ENCODE measurements at regions not wholly inside any gene's neighbourhood (a gene's known extent, or its start where the extent isn't known, plus 50 kb on each side); places are given as distances from the start of the nearest gene placed in this dataset.

DNA sequence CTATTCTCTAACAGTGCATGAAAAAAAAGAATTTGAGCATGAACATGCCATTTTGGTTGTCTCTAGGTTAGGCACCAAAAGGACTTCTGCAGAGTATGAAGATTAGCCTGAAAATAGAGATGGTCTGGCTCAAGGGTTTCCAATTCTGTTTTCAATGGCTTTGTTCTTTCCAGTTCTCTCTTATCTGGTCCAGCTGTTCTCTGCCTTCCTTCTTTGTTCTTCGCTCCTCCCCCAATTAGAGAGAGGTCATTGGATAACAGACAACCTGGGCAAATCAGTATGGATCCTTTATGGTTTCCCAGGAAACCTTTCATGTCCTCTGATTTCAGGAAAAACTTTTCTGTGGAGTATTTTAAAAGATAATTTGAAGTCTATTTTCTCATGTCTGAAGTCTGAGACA lies 623.4 kb downstream of the PCDH17 start:
- H3K27ac ChIP-seq (ENCODE audit: low read depth, low read length), result no peak overlapping the region
- DNase-seq (ENCODE audit: low read depth in 4 of 6, low spot score in 6 of 6), result no peak
- no CpG with 5 or more reads among the region's 1 CpG for WGBS (ENCODE audit: insufficient coverage)
- no peaks in the 10 kb centered on the region for H3K9me3 ChIP-seq (ENCODE audit: control insufficient read depth, insufficient read depth, low read length)
- no peak overlapping the region for H3K4me3 ChIP-seq (ENCODE audit: low read depth, low read length)
- H3K27me3 ChIP-seq (ENCODE audit: control insufficient read depth, insufficient read depth, low read length), result no peaks in the 10 kb centered on the region
- no peaks in the 10 kb centered on the region for H3K4me1 ChIP-seq (ENCODE audit: control insufficient read depth, insufficient read depth, low read length)
- H3K36me3 ChIP-seq (ENCODE audit: control insufficient read depth, insufficient read depth, low read length), result no peaks in the 10 kb centered on the region

DNA sequence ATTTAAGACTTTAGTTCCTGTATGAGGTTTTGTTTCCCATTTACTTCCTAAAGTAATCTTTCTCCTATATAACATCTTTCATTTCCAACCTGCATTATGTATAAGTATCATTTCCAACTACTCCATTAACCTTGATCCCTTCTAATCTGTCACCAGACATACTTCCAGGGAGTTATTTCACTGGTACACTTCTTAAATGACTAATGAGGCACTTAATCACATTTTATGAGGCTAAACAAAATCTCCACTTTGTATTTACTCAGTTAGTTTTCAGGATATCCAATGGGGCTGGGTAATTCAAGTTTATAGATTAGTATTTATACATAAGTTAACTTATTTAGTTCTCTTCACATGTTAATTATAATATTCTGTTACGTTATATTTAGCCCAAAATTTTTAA lies 634.7 kb downstream of the PCDH17 start:
- WGBS (ENCODE audit: insufficient coverage), result no CpG with 5 or more reads among the region's 1 CpG
- Histone ChIP-seq H3K27me3 (ENCODE audit: control insufficient read depth, insufficient read depth, low read length) (no peaks in the 10 kb centered on the region), H3K36me3 (ENCODE audit: control insufficient read depth, insufficient read depth, low read length) (no peaks in the 10 kb centered on the region), H3K4me1 (ENCODE audit: control insufficient read depth, insufficient read depth, low read length) (no peaks in the 10 kb centered on the region), H3K4me3 (ENCODE audit: low read depth, low read length) (no peak overlapping the region), H3K27ac (ENCODE audit: low read depth, low read length) (no peak overlapping the region), H3K9me3 (ENCODE audit: control insufficient read depth, insufficient read depth, low read length) (no peaks in the 10 kb centered on the region)
- no peak for DNase-seq (ENCODE audit: low read depth in 4 of 6, low spot score in 6 of 6)

DNA sequence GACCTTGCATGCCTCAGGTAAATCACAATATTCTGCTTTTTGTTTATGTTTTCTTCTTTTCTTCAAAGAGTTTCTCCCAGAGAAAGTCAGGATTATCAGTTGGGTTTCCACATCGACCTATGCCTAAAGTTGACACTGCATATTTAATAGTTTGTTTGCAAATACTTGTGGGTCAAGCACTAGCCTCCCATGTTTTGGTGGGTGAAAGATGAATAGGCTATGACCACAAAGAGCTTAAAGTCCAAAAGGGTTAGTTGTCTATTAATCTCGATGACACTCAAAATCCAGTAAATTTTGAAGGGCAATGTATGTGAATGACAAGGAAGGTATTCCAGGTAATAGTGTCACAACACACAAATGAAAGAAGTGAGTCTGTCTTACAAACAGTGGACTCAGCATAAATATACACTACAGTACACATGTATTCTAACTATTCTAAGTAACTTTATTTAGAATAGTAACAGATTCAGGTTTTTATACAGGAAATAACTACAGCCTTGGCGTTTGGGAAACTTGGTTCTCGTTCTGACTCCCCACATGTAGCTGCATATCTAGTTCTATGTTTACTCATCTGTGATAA lies 667.1 kb downstream of the PCDH17 start:
- no CpG with 5 or more reads among the region's 4 CpGs for WGBS (ENCODE audit: insufficient coverage)
- Histone ChIP-seq H3K9me3 (ENCODE audit: control insufficient read depth, insufficient read depth, low read length) (no peaks in the 10 kb centered on the region), H3K27me3 (ENCODE audit: control insufficient read depth, insufficient read depth, low read length) (no peaks in the 10 kb centered on the region), H3K4me1 (ENCODE audit: control insufficient read depth, insufficient read depth, low read length) (no peaks in the 10 kb centered on the region), H3K27ac (ENCODE audit: low read depth, low read length) (no peak overlapping the region), H3K36me3 (ENCODE audit: control insufficient read depth, insufficient read depth, low read length) (no peaks in the 10 kb centered on the region), H3K4me3 (ENCODE audit: low read depth, low read length) (no peak overlapping the region)
- DNase-seq (ENCODE audit: low read depth in 4 of 6, low spot score in 6 of 6), result no peak

DNA sequence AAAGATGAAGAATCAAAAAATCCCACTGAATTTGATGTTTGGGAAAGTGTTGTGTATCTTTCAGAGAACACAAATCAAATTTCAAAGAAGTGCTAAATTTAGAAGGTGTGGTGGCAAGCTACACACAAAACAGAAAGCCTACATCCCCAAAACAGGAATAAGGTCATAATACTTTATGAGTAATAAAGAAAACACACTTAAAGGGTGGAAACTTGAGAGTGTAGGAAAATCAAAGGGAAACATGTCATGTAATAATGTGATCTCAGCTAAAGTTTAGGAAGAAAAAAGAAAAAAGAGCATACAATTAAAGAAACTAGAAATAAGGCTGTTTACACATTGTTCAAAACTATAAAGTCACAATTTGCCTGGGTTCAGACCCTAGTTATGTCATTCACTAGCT lies 668.7 kb downstream of the PCDH17 start:
- Histone ChIP-seq H3K9me3 (ENCODE audit: control insufficient read depth, insufficient read depth, low read length) (no peaks in the 10 kb centered on the region), H3K4me3 (ENCODE audit: low read depth, low read length) (no peak overlapping the region), H3K4me1 (ENCODE audit: control insufficient read depth, insufficient read depth, low read length) (no peaks in the 10 kb centered on the region), H3K36me3 (ENCODE audit: control insufficient read depth, insufficient read depth, low read length) (no peaks in the 10 kb centered on the region), H3K27ac (ENCODE audit: low read depth, low read length) (no peak overlapping the region), H3K27me3 (ENCODE audit: control insufficient read depth, insufficient read depth, low read length) (no peaks in the 10 kb centered on the region)
- no peak for DNase-seq (ENCODE audit: low read depth in 4 of 6, low spot score in 6 of 6)

DNA sequence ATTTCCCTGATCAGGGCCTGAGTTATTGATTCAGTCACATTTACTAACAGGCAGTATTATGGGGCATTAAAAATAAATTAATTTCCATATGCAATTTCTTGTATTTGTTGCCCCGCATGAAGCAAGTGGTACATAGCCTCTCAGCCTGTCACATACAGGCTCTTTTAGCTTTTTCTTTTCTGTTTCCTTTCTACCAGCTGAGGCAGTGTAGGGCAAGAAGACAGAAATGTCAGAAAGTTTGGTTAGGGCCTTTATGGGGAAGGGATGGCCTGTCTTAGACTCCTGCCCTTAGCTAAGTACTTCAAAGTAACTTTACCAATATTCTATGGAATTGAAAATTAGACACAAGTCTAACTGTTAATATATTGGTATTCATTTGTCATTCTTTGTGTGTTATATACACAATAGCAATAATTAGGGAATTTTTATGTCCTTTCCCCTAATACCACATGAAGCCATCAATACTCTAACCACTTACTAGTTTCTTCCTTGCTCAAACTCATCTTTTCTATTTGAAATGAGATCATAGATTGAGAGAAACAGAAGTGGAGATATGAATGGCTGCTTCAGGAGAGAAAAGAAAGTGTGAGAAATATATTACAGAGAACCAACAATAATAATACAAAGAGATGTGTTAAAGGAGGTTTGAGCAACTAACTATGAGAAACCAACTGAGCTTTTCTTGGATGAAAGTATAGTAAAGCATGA lies 669.6 kb downstream of the PCDH17 start:
- no peak overlapping the region for H3K27ac ChIP-seq (ENCODE audit: low read depth, low read length)
- DNase-seq (ENCODE audit: low read depth in 4 of 6, low spot score in 6 of 6), result no peak
- no peaks in the 10 kb centered on the region for H3K9me3 ChIP-seq (ENCODE audit: control insufficient read depth, insufficient read depth, low read length)
- H3K27me3 ChIP-seq (ENCODE audit: control insufficient read depth, insufficient read depth, low read length), result no peaks in the 10 kb centered on the region
- no peaks in the 10 kb centered on the region for H3K4me1 ChIP-seq (ENCODE audit: control insufficient read depth, insufficient read depth, low read length)
- no peaks in the 10 kb centered on the region for H3K36me3 ChIP-seq (ENCODE audit: control insufficient read depth, insufficient read depth, low read length)
- no CpG with 5 or more reads among the region's 1 CpG for WGBS (ENCODE audit: insufficient coverage)
- no peak overlapping the region for H3K4me3 ChIP-seq (ENCODE audit: low read depth, low read length)

DNA sequence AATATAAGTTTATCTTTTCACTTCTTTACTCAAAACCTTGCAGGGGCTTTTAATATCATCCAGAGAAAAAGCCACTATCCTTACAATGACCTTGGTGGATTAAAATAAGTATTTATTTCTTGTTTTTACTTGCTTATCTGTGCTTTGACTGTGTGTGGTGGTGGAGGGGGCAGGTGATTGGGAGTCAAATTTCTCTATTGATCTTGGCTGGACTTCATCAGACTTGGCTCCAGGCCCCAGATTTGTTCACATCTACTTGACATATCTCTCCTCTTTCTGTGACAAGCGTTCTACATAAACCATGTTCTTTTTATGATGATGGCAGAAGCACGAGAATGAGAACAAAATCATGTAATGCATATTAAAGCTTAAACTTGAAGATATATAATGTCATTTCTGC lies 670.8 kb downstream of the PCDH17 start:
- WGBS (ENCODE audit: insufficient coverage), result no CpG with 5 or more reads among the region's 2 CpGs
- no peak for DNase-seq (ENCODE audit: low read depth in 4 of 6, low spot score in 6 of 6)
- no peaks in the 10 kb centered on the region for H3K36me3 ChIP-seq (ENCODE audit: control insufficient read depth, insufficient read depth, low read length)
- H3K4me3 ChIP-seq (ENCODE audit: low read depth, low read length), result no peak overlapping the region
- no peaks in the 10 kb centered on the region for H3K27me3 ChIP-seq (ENCODE audit: control insufficient read depth, insufficient read depth, low read length)
- H3K4me1 ChIP-seq (ENCODE audit: control insufficient read depth, insufficient read depth, low read length), result no peaks in the 10 kb centered on the region
- H3K27ac ChIP-seq (ENCODE audit: low read depth, low read length), result no peak overlapping the region
- no peaks in the 10 kb centered on the region for H3K9me3 ChIP-seq (ENCODE audit: control insufficient read depth, insufficient read depth, low read length)

DNA sequence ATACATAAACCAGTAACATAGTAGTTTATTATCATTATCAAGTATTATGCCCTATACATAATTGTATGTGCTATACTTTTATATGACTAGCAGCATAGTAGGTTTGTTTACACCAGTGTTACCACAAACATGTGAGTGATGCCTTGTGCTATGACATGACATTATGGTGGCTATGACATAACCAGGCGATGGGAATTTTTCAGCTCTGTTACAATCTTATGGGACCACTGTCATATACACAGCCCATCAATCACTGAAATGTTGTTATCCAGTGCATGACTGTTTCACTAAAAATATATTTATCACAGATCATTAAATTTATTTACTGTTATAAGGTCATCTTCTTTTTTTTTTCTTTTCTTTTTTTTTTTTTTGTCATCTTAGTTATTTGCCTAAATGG lies 674.5 kb downstream of the PCDH17 start:
- Histone ChIP-seq H3K4me1 (ENCODE audit: control insufficient read depth, insufficient read depth, low read length) (no peaks in the 10 kb centered on the region), H3K27me3 (ENCODE audit: control insufficient read depth, insufficient read depth, low read length) (no peaks in the 10 kb centered on the region), H3K36me3 (ENCODE audit: control insufficient read depth, insufficient read depth, low read length) (no peaks in the 10 kb centered on the region), H3K4me3 (ENCODE audit: low read depth, low read length) (no peak overlapping the region), H3K27ac (ENCODE audit: low read depth, low read length) (no peak overlapping the region), H3K9me3 (ENCODE audit: control insufficient read depth, insufficient read depth, low read length) (no peaks in the 10 kb centered on the region)
- WGBS (ENCODE audit: insufficient coverage), result no CpG with 5 or more reads among the region's 1 CpG
- DNase-seq (ENCODE audit: low read depth in 4 of 6, low spot score in 6 of 6), result no peak

DNA sequence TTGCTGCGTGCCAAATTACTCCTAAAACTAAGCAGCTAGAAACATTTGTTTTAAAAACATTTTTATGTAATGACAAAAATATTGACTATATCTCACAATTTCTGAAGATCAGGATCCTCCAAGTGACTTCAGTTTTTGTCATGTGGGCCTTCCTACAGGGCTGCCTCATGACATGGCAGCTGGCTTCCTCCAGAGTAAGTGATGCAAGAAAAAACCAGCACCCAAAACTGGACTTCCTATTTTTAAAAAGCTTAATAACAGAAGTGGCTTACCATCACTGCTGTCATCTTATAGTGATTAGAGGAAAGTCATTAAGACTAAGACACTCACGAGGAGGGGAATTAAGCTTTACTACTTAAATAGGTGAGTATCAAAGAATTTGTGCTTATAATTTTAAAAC lies 681.7 kb downstream of the PCDH17 start:
- no peaks in the 10 kb centered on the region for H3K4me1 ChIP-seq (ENCODE audit: control insufficient read depth, insufficient read depth, low read length)
- WGBS (ENCODE audit: insufficient coverage), result no CpG with 5 or more reads among the region's 2 CpGs

DNA sequence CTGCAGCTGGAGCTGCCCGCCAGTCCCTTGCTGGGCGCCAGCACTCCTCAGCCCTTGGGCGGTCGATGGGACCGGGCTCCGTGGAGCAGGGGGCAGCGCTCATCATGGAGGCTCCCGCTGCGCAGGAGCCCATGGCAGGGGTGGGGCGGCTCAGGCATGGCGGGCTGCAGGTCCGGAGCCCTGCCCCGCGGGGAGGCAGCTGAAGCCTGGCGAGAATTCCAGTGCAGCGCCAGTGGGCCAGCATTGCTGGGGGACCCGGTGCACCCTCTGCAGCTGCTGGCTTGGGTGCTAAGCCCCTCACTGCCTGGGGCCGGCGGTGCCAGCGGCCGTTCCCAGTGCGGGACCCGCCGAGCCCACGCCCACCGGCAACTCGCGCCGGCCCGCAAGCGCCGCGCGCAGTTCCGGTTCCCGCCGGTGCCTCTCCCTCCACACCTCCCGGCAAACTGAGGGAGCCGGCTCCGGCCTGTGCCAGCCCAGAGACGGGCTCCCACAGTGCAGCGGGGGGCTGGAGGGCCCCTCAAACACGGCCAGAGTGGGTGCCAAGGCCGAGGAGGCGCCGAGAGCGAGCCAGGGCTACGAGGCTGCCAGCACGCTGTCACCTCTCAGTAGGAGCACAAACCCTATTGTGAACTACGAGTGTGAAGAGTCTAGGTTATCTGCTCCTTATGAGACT lies 687.1 kb downstream of the PCDH17 start:
- no peaks in the 10 kb centered on the region for H3K9me3 ChIP-seq (ENCODE audit: control insufficient read depth, insufficient read depth, low read length)
- WGBS (ENCODE audit: insufficient coverage), result 98% methylated on average over 50 of the region's 50 CpGs
- no peak for DNase-seq (ENCODE audit: low read depth in 4 of 6, low spot score in 6 of 6)

More for the DNA sequence above, 681.7 kb downstream of the PCDH17 start:
- Histone ChIP-seq H3K36me3 (ENCODE audit: control insufficient read depth, insufficient read depth, low read length) (no peaks in the 10 kb centered on the region), H3K27ac (ENCODE audit: low read depth, low read length) (no peak overlapping the region), H3K4me3 (ENCODE audit: low read depth, low read length) (no peak overlapping the region), H3K9me3 (ENCODE audit: control insufficient read depth, insufficient read depth, low read length) (no peaks in the 10 kb centered on the region), H3K27me3 (ENCODE audit: control insufficient read depth, insufficient read depth, low read length) (no peaks in the 10 kb centered on the region)
- no peak for DNase-seq (ENCODE audit: low read depth in 4 of 6, low spot score in 6 of 6)

DNA sequence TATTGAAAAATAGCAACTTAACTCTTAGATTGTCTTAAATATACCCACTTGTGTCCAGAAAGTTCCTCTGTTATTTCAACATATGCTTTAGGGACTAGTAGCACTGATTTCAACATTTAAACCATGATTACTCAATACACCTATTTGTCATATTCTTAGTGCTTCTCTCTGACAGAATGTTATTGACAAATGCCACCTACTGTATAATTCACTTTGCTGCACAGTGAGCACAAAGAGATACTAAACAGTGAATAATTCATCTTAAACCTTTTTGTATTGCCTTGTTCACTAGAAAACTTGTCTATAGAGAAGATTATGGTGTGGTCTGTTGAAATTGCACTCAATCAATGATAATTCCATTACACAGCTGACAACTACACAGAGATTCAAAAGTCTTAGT lies 692.6 kb downstream of the PCDH17 start:
- no peak overlapping the region for H3K27ac ChIP-seq (ENCODE audit: low read depth, low read length)

More for the DNA sequence above, 687.1 kb downstream of the PCDH17 start:
- Histone ChIP-seq H3K4me3 (ENCODE audit: low read depth, low read length) (no peak overlapping the region), H3K27ac (ENCODE audit: low read depth, low read length) (no peak overlapping the region), H3K27me3 (ENCODE audit: control insufficient read depth, insufficient read depth, low read length) (no peaks in the 10 kb centered on the region), H3K4me1 (ENCODE audit: control insufficient read depth, insufficient read depth, low read length) (no peaks in the 10 kb centered on the region), H3K36me3 (ENCODE audit: control insufficient read depth, insufficient read depth, low read length) (no peaks in the 10 kb centered on the region)

More for the DNA sequence above, 692.6 kb downstream of the PCDH17 start:
- H3K9me3 ChIP-seq (ENCODE audit: control insufficient read depth, insufficient read depth, low read length), result no peaks in the 10 kb centered on the region
- no peaks in the 10 kb centered on the region for H3K27me3 ChIP-seq (ENCODE audit: control insufficient read depth, insufficient read depth, low read length)
- no peaks in the 10 kb centered on the region for H3K4me1 ChIP-seq (ENCODE audit: control insufficient read depth, insufficient read depth, low read length)
- no peaks in the 10 kb centered on the region for H3K36me3 ChIP-seq (ENCODE audit: control insufficient read depth, insufficient read depth, low read length)
- DNase-seq (ENCODE audit: low read depth in 4 of 6, low spot score in 6 of 6), result peak in 1 of 6 donors; percentile 15
- H3K4me3 ChIP-seq (ENCODE audit: low read depth, low read length), result no peak overlapping the region

Measured in spinal cord (tissue), 9 donors.